ENCODE measurements at regions not wholly inside any gene's neighbourhood (a gene's known extent, or its start where the extent isn't known, plus 50 kb on each side); places are given as distances from the start of the nearest gene placed in this dataset.

GRCh38 chr1:105830571-105831146, 1225.8 kb upstream of the PRMT6 start:
- TF ChIP-seq, protein P1, sequence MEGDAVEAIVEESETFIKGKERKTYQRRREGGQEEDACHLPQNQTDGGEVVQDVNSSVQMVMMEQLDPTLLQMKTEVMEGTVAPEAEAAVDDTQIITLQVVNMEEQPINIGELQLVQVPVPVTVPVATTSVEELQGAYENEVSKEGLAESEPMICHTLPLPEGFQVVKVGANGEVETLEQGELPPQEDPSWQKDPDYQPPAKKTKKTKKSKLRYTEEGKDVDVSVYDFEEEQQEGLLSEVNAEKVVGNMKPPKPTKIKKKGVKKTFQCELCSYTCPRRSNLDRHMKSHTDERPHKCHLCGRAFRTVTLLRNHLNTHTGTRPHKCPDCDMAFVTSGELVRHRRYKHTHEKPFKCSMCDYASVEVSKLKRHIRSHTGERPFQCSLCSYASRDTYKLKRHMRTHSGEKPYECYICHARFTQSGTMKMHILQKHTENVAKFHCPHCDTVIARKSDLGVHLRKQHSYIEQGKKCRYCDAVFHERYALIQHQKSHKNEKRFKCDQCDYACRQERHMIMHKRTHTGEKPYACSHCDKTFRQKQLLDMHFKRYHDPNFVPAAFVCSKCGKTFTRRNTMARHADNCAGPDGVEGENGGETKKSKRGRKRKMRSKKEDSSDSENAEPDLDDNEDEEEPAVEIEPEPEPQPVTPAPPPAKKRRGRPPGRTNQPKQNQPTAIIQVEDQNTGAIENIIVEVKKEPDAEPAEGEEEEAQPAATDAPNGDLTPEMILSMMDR (IDR thresholded peaks at IDR 0.05): no peak
- no peak for TF ChIP-seq POLR2A (IDR thresholded peaks at IDR 0.05)
